DOHH2 (cell line): ENCODE measurements at regions not wholly inside any gene's neighbourhood (a gene's known extent, or its start where the extent isn't known, plus 50 kb on each side); places are given as distances from the start of the nearest gene placed in this dataset.

ENCODE experiments used
- CTCF ChIP-seq: fragments of 200-600 bp; sonication (generic); IDR thresholded peaks from one replicate; pipeline ENCODE4 v1.5.1; 2014; ENCODE audit warnings: antibody characterized with exemption, mild to moderate bottlenecking, low read depth, low read length; ENCODE audit not compliant: poor library complexity, severe bottlenecking
- EZH2phosphoT487 ChIP-seq: fragments of 200-600 bp; sonication (generic); IDR thresholded peaks from 2 replicates; pipeline ENCODE4 v1.6.1; 2017; ENCODE audit warnings: borderline replicate concordance, mild to moderate bottlenecking, antibody characterized with exemption, low read length, moderate library complexity, mixed read lengths

- TF ChIP-seq CTCF: no peak
- TF ChIP-seq EZH2phosphoT487: no peak
Observed at GRCh38 chr17:73792994-73793393, 148.7 kb upstream of the SDK2 start.
